Activated T-helper 17 cell treated with anti-CD3 and anti-CD28 coated beads, Interleukin-2, amount 50 U/mL, for 72 hours (primary cell): ENCODE measurements at regions not wholly inside any gene's neighbourhood (a gene's known extent, or its start where the extent isn't known, plus 50 kb on each side); places are given as distances from the start of the nearest gene placed in this dataset.

ENCODE experiments used
- ATAC-seq: fragments of 150-1000 bp; cut with Tn5 transposase; replicated peaks from 2 replicates; pipeline ENCODE4 v1.10.0; 2021; ENCODE audit warnings: mild to moderate bottlenecking, moderate library complexity
- H3K27ac Mint-ChIP-seq: one replicate; pipeline ENCODE4 v1.8.0; 2022; ENCODE audit warnings: mixed read lengths
- H3K27me3 Mint-ChIP-seq: one replicate; pipeline ENCODE4 v1.8.0; 2022; ENCODE audit warnings: mixed read lengths
- H3K36me3 Mint-ChIP-seq: one replicate; pipeline ENCODE4 v1.8.0; 2022; ENCODE audit warnings: low read depth, mild to moderate bottlenecking, mixed read lengths
- H3K4me1 Mint-ChIP-seq: one replicate; pipeline ENCODE4 v1.8.0; 2022; ENCODE audit warnings: mixed read lengths
- H3K4me3 Mint-ChIP-seq: one replicate; pipeline ENCODE4 v1.8.0; 2022; ENCODE audit warnings: mild to moderate bottlenecking, mixed read lengths
- H3K9me3 Mint-ChIP-seq: one replicate; pipeline ENCODE4 v1.8.0; 2022; ENCODE audit warnings: mixed read lengths

- H3K4me3 Mint-ChIP-seq = no peak overlapping the region
- H3K27ac Mint-ChIP-seq = no peak overlapping the region
- no peaks in the 10 kb centered on the region for H3K36me3 Mint-ChIP-seq
- peaks cover 11% of the 10 kb centered on the region for H3K9me3 Mint-ChIP-seq
- H3K4me1 Mint-ChIP-seq = no peaks in the 10 kb centered on the region
- no peak for ATAC-seq
- peaks cover 3% of the 10 kb centered on the region for H3K27me3 Mint-ChIP-seq
Observed at GRCh38 chr22:47433627-47434026, 671.2 kb downstream of the TBC1D22A start.

GRCh38 chr22:47432683-47433082 lies 670.2 kb downstream of the TBC1D22A start:
- no peak overlapping the region for H3K27ac Mint-ChIP-seq
- H3K4me1 Mint-ChIP-seq = no peaks in the 10 kb centered on the region
- no peak for ATAC-seq
- H3K4me3 Mint-ChIP-seq = no peak overlapping the region
- H3K9me3 Mint-ChIP-seq = peaks cover 11% of the 10 kb centered on the region
- no peaks in the 10 kb centered on the region for H3K36me3 Mint-ChIP-seq
- peaks cover 3% of the 10 kb centered on the region for H3K27me3 Mint-ChIP-seq

GRCh38 chr22:47423861-47424820 lies 661.7 kb downstream of the TBC1D22A start:
- ATAC-seq = no peak
- H3K27ac Mint-ChIP-seq = no peak overlapping the region
- H3K9me3 Mint-ChIP-seq = no peaks in the 10 kb centered on the region
- no peak overlapping the region for H3K4me3 Mint-ChIP-seq
- peaks cover 18% of the 10 kb centered on the region for H3K27me3 Mint-ChIP-seq
- H3K36me3 Mint-ChIP-seq = no peaks in the 10 kb centered on the region
- H3K4me1 Mint-ChIP-seq = no peaks in the 10 kb centered on the region

- Mint-ChIP-seq H3K36me3 (no peaks in the 10 kb centered on the region), H3K27me3 (peaks cover 18% of the 10 kb centered on the region), H3K4me3 (no peak overlapping the region), H3K27ac (no peak overlapping the region), H3K4me1 (no peaks in the 10 kb centered on the region), H3K9me3 (no peaks in the 10 kb centered on the region)
- ATAC-seq = no peak
Observed at GRCh38 chr22:47423266-47423665, 660.8 kb downstream of the TBC1D22A start.

- no peak for ATAC-seq
- Mint-ChIP-seq H3K27me3 (peaks cover 18% of the 10 kb centered on the region), H3K9me3 (no peaks in the 10 kb centered on the region), H3K4me3 (no peak overlapping the region), H3K36me3 (no peaks in the 10 kb centered on the region), H3K27ac (no peak overlapping the region), H3K4me1 (no peaks in the 10 kb centered on the region)
Observed at GRCh38 chr22:47422736-47423135, 660.3 kb downstream of the TBC1D22A start.

GRCh38 chr22:47421846-47422245 lies 659.4 kb downstream of the TBC1D22A start:
- no peaks in the 10 kb centered on the region for H3K4me1 Mint-ChIP-seq
- no peaks in the 10 kb centered on the region for H3K9me3 Mint-ChIP-seq
- no peaks in the 10 kb centered on the region for H3K36me3 Mint-ChIP-seq
- H3K27ac Mint-ChIP-seq = no peak overlapping the region
- H3K4me3 Mint-ChIP-seq = no peak overlapping the region
- peaks cover 15% of the 10 kb centered on the region for H3K27me3 Mint-ChIP-seq
- no peak for ATAC-seq

GRCh38 chr22:47420211-47420610 lies 657.8 kb downstream of the TBC1D22A start:
- no peaks in the 10 kb centered on the region for H3K36me3 Mint-ChIP-seq
- ATAC-seq = no peak
- H3K27me3 Mint-ChIP-seq = peaks cover 14% of the 10 kb centered on the region
- no peaks in the 10 kb centered on the region for H3K4me1 Mint-ChIP-seq
- no peak overlapping the region for H3K27ac Mint-ChIP-seq
- H3K9me3 Mint-ChIP-seq = no peaks in the 10 kb centered on the region
- no peak overlapping the region for H3K4me3 Mint-ChIP-seq

- Mint-ChIP-seq H3K4me3 (no peak overlapping the region), H3K27ac (no peak overlapping the region), H3K4me1 (no peaks in the 10 kb centered on the region), H3K27me3 (peaks cover 14% of the 10 kb centered on the region), H3K9me3 (no peaks in the 10 kb centered on the region), H3K36me3 (no peaks in the 10 kb centered on the region)
- ATAC-seq = no peak
Observed at GRCh38 chr22:47419239-47419638, 656.8 kb downstream of the TBC1D22A start.

- Mint-ChIP-seq H3K4me3 (no peak overlapping the region), H3K27ac (no peak overlapping the region), H3K27me3 (peaks cover 9% of the 10 kb centered on the region), H3K36me3 (no peaks in the 10 kb centered on the region), H3K4me1 (no peaks in the 10 kb centered on the region), H3K9me3 (no peaks in the 10 kb centered on the region)
- no peak for ATAC-seq
Observed at GRCh38 chr22:47417699-47418098, 655.2 kb downstream of the TBC1D22A start.

- Mint-ChIP-seq H3K4me3 (no peak overlapping the region), H3K9me3 (no peaks in the 10 kb centered on the region)
- no peak for ATAC-seq
Observed at GRCh38 chr22:47411006-47411405, 648.6 kb downstream of the TBC1D22A start.

GRCh38 chr22:47409539-47410275 lies 647.3 kb downstream of the TBC1D22A start:
- H3K36me3 Mint-ChIP-seq = no peaks in the 10 kb centered on the region
- H3K4me3 Mint-ChIP-seq = no peak overlapping the region
- no peak overlapping the region for H3K27ac Mint-ChIP-seq
- ATAC-seq = no peak
- H3K4me1 Mint-ChIP-seq = no peaks in the 10 kb centered on the region
- no peaks in the 10 kb centered on the region for H3K9me3 Mint-ChIP-seq
- H3K27me3 Mint-ChIP-seq = peaks cover 12% of the 10 kb centered on the region

More at GRCh38 chr22:47411006-47411405, 648.6 kb downstream of the TBC1D22A start:
- H3K27me3 Mint-ChIP-seq = peaks cover 12% of the 10 kb centered on the region
- no peak overlapping the region for H3K27ac Mint-ChIP-seq
- no peaks in the 10 kb centered on the region for H3K4me1 Mint-ChIP-seq
- no peaks in the 10 kb centered on the region for H3K36me3 Mint-ChIP-seq

- ATAC-seq = no peak
- Mint-ChIP-seq H3K27me3 (peaks cover 12% of the 10 kb centered on the region), H3K4me3 (no peak overlapping the region), H3K4me1 (no peaks in the 10 kb centered on the region), H3K36me3 (no peaks in the 10 kb centered on the region), H3K9me3 (no peaks in the 10 kb centered on the region), H3K27ac (no peak overlapping the region)
Observed at GRCh38 chr22:47408409-47408808, 646.0 kb downstream of the TBC1D22A start.

GRCh38 chr22:47407461-47408025 lies 645.1 kb downstream of the TBC1D22A start:
- Mint-ChIP-seq H3K9me3 (no peaks in the 10 kb centered on the region), H3K27ac (no peak overlapping the region), H3K4me3 (no peak overlapping the region), H3K36me3 (no peaks in the 10 kb centered on the region), H3K27me3 (peaks cover 16% of the 10 kb centered on the region), H3K4me1 (no peaks in the 10 kb centered on the region)
- ATAC-seq = no peak

- H3K9me3 Mint-ChIP-seq = no peaks in the 10 kb centered on the region
- H3K27me3 Mint-ChIP-seq = peaks cover 17% of the 10 kb centered on the region
- no peaks in the 10 kb centered on the region for H3K4me1 Mint-ChIP-seq
- no peak for ATAC-seq
- no peaks in the 10 kb centered on the region for H3K36me3 Mint-ChIP-seq
- H3K27ac Mint-ChIP-seq = no peak overlapping the region
- H3K4me3 Mint-ChIP-seq = no peak overlapping the region
Observed at GRCh38 chr22:47406896-47407295, 644.4 kb downstream of the TBC1D22A start.
